Adrenal gland (tissue), 9 donors: ENCODE measurements at regions not wholly inside any gene's neighbourhood (a gene's known extent, or its start where the extent isn't known, plus 50 kb on each side); places are given as distances from the start of the nearest gene placed in this dataset.

Source experiments
- DNase-seq, 7 donors: peaks; one replicate each; pipeline ENCODE4 v3.0.0-alpha.2; 2019 to 2020
- H3K27ac ChIP-seq, 5 donors: fragments of 200-600 bp; sonication (generic) in 4 of 5; 1 replicate in 3 of 5; 2 replicates in 2 of 5; pipeline versions ENCODE4 v1.5.1 to v1.8.0; 2016 to 2020; ENCODE audit warnings: mild to moderate bottlenecking in 1 of 5
- H3K27me3 ChIP-seq: fragments of 200-600 bp; 2 replicates; pipeline ENCODE4 v1.8.0; 2021
- H3K36me3 ChIP-seq, 2 donors: fragments of 200-600 bp; replicated peaks in 1 of 2; 1 replicate in 1 of 2; 2 replicates in 1 of 2; pipeline versions ENCODE4 v1.5.1 to v1.8.0; 2018 to 2022
- H3K4me1 ChIP-seq, 2 donors: fragments of 200-600 bp; replicated peaks in 1 of 2; 1 replicate in 1 of 2; 2 replicates in 1 of 2; pipeline versions ENCODE4 v1.5.1 to v1.8.0; 2018 to 2021
- H3K4me3 ChIP-seq, 4 donors: fragments of 200-600 bp; sonication (generic) in 3 of 4; one replicate each; pipeline ENCODE4 v1.5.1; 2016 to 2018
- H3K9me3 ChIP-seq, 3 donors: fragments of 200-600 bp; sonication (generic) in 1 of 3; replicated peaks in 1 of 3; 1 replicate in 2 of 3; 2 replicates in 1 of 3; pipeline versions ENCODE4 v1.5.1 to v1.8.0; 2016 to 2021
- CTCF ChIP-seq, 6 experiments: fragments of 450-650 bp in 4 of 6; fragments of 200-600 bp in 2 of 6; sonication (generic) in 1 of 6; IDR thresholded peaks; 1 replicate in 5 of 6; 2 replicates in 1 of 6; pipeline versions ENCODE4 v1.5.1 to v1.8.0; 2016 to 2021; ENCODE audit warnings: antibody characterized with exemption in 6 of 6, mild to moderate bottlenecking in 2 of 6, moderate library complexity in 1 of 6
- POLR2A ChIP-seq, 2 donors: fragments of 450-650 bp; IDR thresholded peaks; one replicate each; pipeline ENCODE4 v1.6.1; 2017; ENCODE audit warnings: antibody characterized with exemption in 2 of 2, mild to moderate bottlenecking in 2 of 2, moderate library complexity in 1 of 2
- WGBS, 4 donors: extraction: QIAGEN DNeasy Blood & Tissue Kit in 2 of 4; methylation state at CpG; one replicate each; pipeline versions ENCODE4 v1.1.5 to v1.1.7; 2013 to 2017; 5-methylcytosine and 5-hydroxymethylcytosine counted together
- intact Hi-C, 2 donors: fragments of 100-400 bp; cut with DNase I; formaldehyde crosslinking; loops; one replicate each; pipeline versions ENCODE4 v1.14.1 to v1.15.0; 2022 to 2023
- donor health status: healthy with polysubstance abuse.
- donor health status: Bipolar disorder and iron deficiency.
- donor health status: DM: yes; HTN: yes; CAD: no.
- donor health status: DM: no; HTN: no; CAD: no.
- donor health status: DM: no; HTN: no; CAD: no.

- intact Hi-C loops, result no loop called here
- H3K4me3 ChIP-seq, result no peak overlapping the region
- no peak overlapping the region for H3K27ac ChIP-seq
These were observed 421.4 kb upstream of the UBE2E3 start for GRCh38 chr2:180559038-180559437.

GRCh38 chr2:180555391-180555965 lies 424.9 kb upstream of the UBE2E3 start:
- Histone ChIP-seq H3K9me3 (no peaks in the 10 kb centered on the region), H3K4me1 (no peaks in the 10 kb centered on the region), H3K27me3 (no peaks in the 10 kb centered on the region), H3K4me3 (no peak overlapping the region), H3K36me3 (no peaks in the 10 kb centered on the region), H3K27ac (no peak overlapping the region)
- no peak for TF ChIP-seq POLR2A (IDR thresholded peaks at IDR 0.05)
- TF ChIP-seq CTCF (IDR thresholded peaks at IDR 0.05), result no peak
- 86 to 92% (median 88%) methylated on average over 9 to 19 of the region's 19 CpGs for WGBS, 4 donors
- DNase-seq, result no peak
- intact Hi-C loops, result no loop called here

More at GRCh38 chr2:180559038-180559437, 421.4 kb upstream of the UBE2E3 start:
- no peaks in the 10 kb centered on the region for H3K27me3 ChIP-seq
- no peak for DNase-seq
- H3K4me1 ChIP-seq, result no peaks in the 10 kb centered on the region
- no peaks in the 10 kb centered on the region for H3K9me3 ChIP-seq
- TF ChIP-seq POLR2A (IDR thresholded peaks at IDR 0.05), result no peak
- TF ChIP-seq CTCF (IDR thresholded peaks at IDR 0.05), result no peak
- no peaks in the 10 kb centered on the region for H3K36me3 ChIP-seq

- H3K27me3 ChIP-seq, result no peaks in the 10 kb centered on the region
- no peak overlapping the region for H3K27ac ChIP-seq
- H3K4me1 ChIP-seq, result no peaks in the 10 kb centered on the region
- DNase-seq, result no peak
- H3K4me3 ChIP-seq, result no peak overlapping the region
- intact Hi-C loops, result no loop called here
- no peaks in the 10 kb centered on the region for H3K36me3 ChIP-seq
- no peak for TF ChIP-seq POLR2A (IDR thresholded peaks at IDR 0.05)
- no peaks in the 10 kb centered on the region for H3K9me3 ChIP-seq
These were observed 426.1 kb upstream of the UBE2E3 start for GRCh38 chr2:180554330-180554729.

- H3K27me3 ChIP-seq, result no peaks in the 10 kb centered on the region
- H3K36me3 ChIP-seq, result no peaks in the 10 kb centered on the region
- H3K9me3 ChIP-seq, result no peaks in the 10 kb centered on the region
- H3K27ac ChIP-seq, result no peak overlapping the region
- no peak for TF ChIP-seq POLR2A (IDR thresholded peaks at IDR 0.05)
- H3K4me1 ChIP-seq, result no peaks in the 10 kb centered on the region
- DNase-seq, result no peak
- intact Hi-C loops, result no loop called here
- no peak overlapping the region for H3K4me3 ChIP-seq
These were observed 427.2 kb upstream of the UBE2E3 start for GRCh38 chr2:180553094-180553715.

GRCh38 chr2:180542511-180542910 lies 437.9 kb upstream of the UBE2E3 start:
- TF ChIP-seq POLR2A (IDR thresholded peaks at IDR 0.05) (no peak), CTCF (IDR thresholded peaks at IDR 0.05) (no peak)
- Histone ChIP-seq H3K27ac (no peak overlapping the region), H3K4me3 (no peak overlapping the region), H3K4me1 (no peaks in the 10 kb centered on the region), H3K9me3 (no peaks in the 10 kb centered on the region), H3K36me3 (no peaks in the 10 kb centered on the region), H3K27me3 (no peaks in the 10 kb centered on the region)
- intact Hi-C loops, result no loop called here
- no peak for DNase-seq
